ENCODE measurements at regions not wholly inside any gene's neighbourhood (a gene's known extent, or its start where the extent isn't known, plus 50 kb on each side); places are given as distances from the start of the nearest gene placed in this dataset.

- TF ChIP-seq CTCF (IDR thresholded peaks at IDR 0.05) = no peak
- TF ChIP-seq EZH2 (IDR thresholded peaks at IDR 0.05; ENCODE audit: borderline replicate concordance, insufficient read depth, low read depth, low read length, poor library complexity, severe bottlenecking) = no peak
These were observed 771.4 kb downstream of the DIAPH3 start for GRCh38 chr13:59392328-59392727.
